ENCODE measurements at regions not wholly inside any gene's neighbourhood (a gene's known extent, or its start where the extent isn't known, plus 50 kb on each side); places are given as distances from the start of the nearest gene placed in this dataset.

DNA sequence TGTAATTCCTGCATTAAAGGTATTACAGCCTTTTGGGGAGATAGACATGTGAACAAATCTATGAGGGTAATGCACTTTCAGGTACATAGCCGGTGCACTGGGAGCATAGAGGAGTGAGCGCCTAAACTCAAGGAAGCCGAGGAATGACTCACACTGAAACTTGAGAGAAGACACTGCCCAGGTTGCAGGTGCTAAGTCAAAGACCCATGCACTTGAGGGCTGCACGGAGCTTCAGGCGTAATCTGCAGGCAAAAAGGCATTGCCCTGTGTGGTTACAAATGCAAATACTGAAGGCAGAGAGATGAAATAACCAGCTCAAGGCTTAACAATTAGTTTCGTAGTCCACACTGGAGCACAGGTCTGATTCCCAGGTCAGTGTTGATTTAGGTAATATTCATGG, 51.0 kb upstream of the OSBPL3 start:
- Histone ChIP-seq H3K9ac (ENCODE audit: low read depth in 1 of 3, low read length in 3 of 3) (no peak overlapping the region), H3K4me3 (ENCODE audit: low read length in 3 of 3) (no peak overlapping the region), H3K27me3 (ENCODE audit: control insufficient read depth in 3 of 3, insufficient read depth in 3 of 3, low read length in 3 of 3) (no peaks in the 10 kb centered on the region), H3K4me1 (ENCODE audit: control insufficient read depth in 3 of 3, insufficient read depth in 3 of 3, low read length in 3 of 3) (no peaks in the 10 kb centered on the region), H3K27ac (ENCODE audit: low read depth, low read length) (no peak overlapping the region), H3K9me3 (ENCODE audit: control insufficient read depth in 3 of 3, low read length in 3 of 3) (peaks cover 0 to under 1% (median 0%) of the 10 kb centered on the region in 3 donors), H3K36me3 (ENCODE audit: control insufficient read depth in 3 of 3, insufficient read depth in 3 of 3, low read length in 3 of 3) (no peaks in the 10 kb centered on the region)

All from skeletal muscle tissue (tissue), 3 donors.